GM19468 (cell line): ENCODE measurements at regions not wholly inside any gene's neighbourhood (a gene's known extent, or its start where the extent isn't known, plus 50 kb on each side); places are given as distances from the start of the nearest gene placed in this dataset.
"Not testable (repeated sequence)": the region's sequence is repeated elsewhere in the genome, so short reads cannot be mapped to it uniquely, and the experiment has no call there.

ENCODE experiments used
- ATAC-seq: cut with Tn5 transposase; IDR thresholded peaks from one replicate; pipeline ENCODE4 v1.9.1; 2021; ENCODE audit warnings: mild to moderate bottlenecking, moderate library complexity, moderate number of reproducible peaks; ENCODE audit not compliant: unreplicated experiment; ENCODE audit errors: extremely low read depth

- ATAC-seq: no peak
Observed at GRCh38 chr4:158395889-158396288, 125.8 kb upstream of the RXFP1 start.

GRCh38 chr4:158397781-158398180 is 123.9 kb upstream of the RXFP1 start:
- ATAC-seq: no peak

GRCh38 chr4:158407961-158408360 is 113.7 kb upstream of the RXFP1 start:
- ATAC-seq: not testable (repeated sequence)

GRCh38 chr4:158410272-158410671 is 111.4 kb upstream of the RXFP1 start:
- no peak for ATAC-seq

GRCh38 chr4:158411269-158411668 is 110.4 kb upstream of the RXFP1 start:
- ATAC-seq: no peak

- ATAC-seq: not testable (repeated sequence)
Observed at GRCh38 chr4:158418679-158419078, 103.0 kb upstream of the RXFP1 start.

- ATAC-seq: no peak
Observed at GRCh38 chr4:158420782-158421181, 100.9 kb upstream of the RXFP1 start.

- ATAC-seq: no peak
Observed at GRCh38 chr4:158422546-158422945, 99.1 kb upstream of the RXFP1 start.

- ATAC-seq: no peak
Observed at GRCh38 chr4:158428242-158428641, 93.4 kb upstream of the RXFP1 start.

- no peak for ATAC-seq
Observed at GRCh38 chr4:158442736-158443135, 78.9 kb upstream of the RXFP1 start.

GRCh38 chr4:158443731-158444130 is 78.0 kb upstream of the RXFP1 start:
- no peak for ATAC-seq

GRCh38 chr4:158444621-158445020 is 77.1 kb upstream of the RXFP1 start:
- no peak for ATAC-seq

- no peak for ATAC-seq
Observed at GRCh38 chr4:158446106-158446505, 75.6 kb upstream of the RXFP1 start.

GRCh38 chr4:158450741-158451140 is 70.9 kb upstream of the RXFP1 start:
- ATAC-seq: no peak

- ATAC-seq: not testable (repeated sequence)
Observed at GRCh38 chr4:158452116-158452515, 69.6 kb upstream of the RXFP1 start.

GRCh38 chr4:158458271-158458895 is 63.3 kb upstream of the RXFP1 start:
- ATAC-seq: no peak

GRCh38 chr4:158459085-158459820 is 62.4 kb upstream of the RXFP1 start:
- ATAC-seq: no peak

GRCh38 chr4:158461336-158461735 is 60.3 kb upstream of the RXFP1 start:
- ATAC-seq: no peak

- ATAC-seq: no peak
Observed at GRCh38 chr4:158462611-158463010, 59.1 kb upstream of the RXFP1 start.
